Erythroblast (primary cell): ENCODE measurements at regions not wholly inside any gene's neighbourhood (a gene's known extent, or its start where the extent isn't known, plus 50 kb on each side); places are given as distances from the start of the nearest gene placed in this dataset.

Source experiments
- GATA1 ChIP-seq: IDR thresholded peaks from 2 replicates; pipeline ENCODE4 v1.6.1; 2011; ENCODE audit warnings: low read depth, mild to moderate bottlenecking, control low read depth, low read length, moderate library complexity
- POLR2A ChIP-seq: IDR thresholded peaks from 2 replicates; pipeline ENCODE4 v1.6.1; 2011; ENCODE audit warnings: mild to moderate bottlenecking, low read length

GRCh38 chr6:94121094-94121493, 701.7 kb upstream of the EPHA7 start:
- TF ChIP-seq POLR2A (no peak), GATA1 (no peak)
